Urinary bladder (tissue), 3 donors: ENCODE measurements at regions not wholly inside any gene's neighbourhood (a gene's known extent, or its start where the extent isn't known, plus 50 kb on each side); places are given as distances from the start of the nearest gene placed in this dataset.
"Not testable (repeated sequence)": the region's sequence is repeated elsewhere in the genome, so short reads cannot be mapped to it uniquely, and the experiment has no call there.

Experiments
- DNase-seq: peaks from one replicate; pipeline ENCODE4 v3.0.0-alpha.2; 2015; ENCODE audit errors: extremely low spot score
- H3K27ac ChIP-seq: one replicate; pipeline ENCODE4 v1.5.1; 2013; ENCODE audit warnings: low read depth, mild to moderate bottlenecking, moderate library complexity
- H3K36me3 ChIP-seq: one replicate; pipeline ENCODE4 v1.6.1; 2013; ENCODE audit warnings: mild to moderate bottlenecking, moderate library complexity; ENCODE audit not compliant: insufficient read depth
- H3K4me1 ChIP-seq: one replicate; pipeline ENCODE4 v1.6.1; 2013; ENCODE audit warnings: mild to moderate bottlenecking, moderate library complexity; ENCODE audit not compliant: insufficient read depth
- H3K4me3 ChIP-seq: one replicate; pipeline ENCODE4 v1.5.1; 2013; ENCODE audit warnings: low read depth, low read length
- WGBS: extraction: QIAGEN DNeasy Blood & Tissue Kit; methylation state at CpG from one replicate; pipeline ENCODE4 v1.1.7; 2013; 5-methylcytosine and 5-hydroxymethylcytosine counted together
- donor health status: healthy with polysubstance abuse.
- donor health status: healthy.

- no peaks in the 10 kb centered on the region for H3K36me3 ChIP-seq
- no peaks in the 10 kb centered on the region for H3K4me1 ChIP-seq
- no peak for DNase-seq
- H3K27ac ChIP-seq = no peak overlapping the region
- no peak overlapping the region for H3K4me3 ChIP-seq
- WGBS = 95% methylated on average over 4 of the region's 4 CpGs
These were observed 493.4 kb upstream of the FSIP2 start for GRCh38 chr2:185245216-185245615.

GRCh38 chr2:185245806-185246205 lies 492.8 kb upstream of the FSIP2 start:
- 64% methylated on average over 1 of the region's 1 CpG for WGBS
- H3K27ac ChIP-seq = no peak overlapping the region
- no peak for DNase-seq
- no peak overlapping the region for H3K4me3 ChIP-seq
- no peaks in the 10 kb centered on the region for H3K36me3 ChIP-seq
- H3K4me1 ChIP-seq = no peaks in the 10 kb centered on the region

- Histone ChIP-seq H3K4me1 (no peaks in the 10 kb centered on the region), H3K4me3 (no peak overlapping the region), H3K27ac (no peak overlapping the region), H3K36me3 (no peaks in the 10 kb centered on the region)
- DNase-seq = no peak
These were observed 491.9 kb upstream of the FSIP2 start for GRCh38 chr2:185246717-185247116.

- H3K36me3 ChIP-seq = no peaks in the 10 kb centered on the region
- no peak overlapping the region for H3K27ac ChIP-seq
- H3K4me3 ChIP-seq = no peak overlapping the region
- DNase-seq = no peak
- no peaks in the 10 kb centered on the region for H3K4me1 ChIP-seq
- WGBS = 59% methylated on average over 1 of the region's 1 CpG
These were observed 483.0 kb upstream of the FSIP2 start for GRCh38 chr2:185255566-185255965.

- WGBS = 64% methylated on average over 1 of the region's 1 CpG
These were observed 472.9 kb upstream of the FSIP2 start for GRCh38 chr2:185265747-185266146.

GRCh38 chr2:185268651-185269050 lies 470.0 kb upstream of the FSIP2 start:
- no peak for DNase-seq
- 91% methylated on average over 3 of the region's 3 CpGs for WGBS
- Histone ChIP-seq H3K4me3 (no peak overlapping the region), H3K27ac (no peak overlapping the region), H3K36me3 (no peaks in the 10 kb centered on the region), H3K4me1 (no peaks in the 10 kb centered on the region)

More at GRCh38 chr2:185265747-185266146, 472.9 kb upstream of the FSIP2 start:
- Histone ChIP-seq H3K36me3 (no peaks in the 10 kb centered on the region), H3K4me3 (no peak overlapping the region), H3K27ac (no peak overlapping the region), H3K4me1 (no peaks in the 10 kb centered on the region)
- DNase-seq = no peak

GRCh38 chr2:185274718-185275484 lies 463.7 kb upstream of the FSIP2 start:
- Histone ChIP-seq H3K4me1 (no peaks in the 10 kb centered on the region), H3K4me3 (no peak overlapping the region), H3K27ac (no peak overlapping the region), H3K36me3 (no peaks in the 10 kb centered on the region)
- DNase-seq = no peak
- 89% methylated on average over 4 of the region's 4 CpGs for WGBS

- H3K36me3 ChIP-seq, H3K27ac ChIP-seq, H3K4me3 ChIP-seq, H3K4me1 ChIP-seq, DNase-seq: not testable (repeated sequence)
- 78% methylated on average over 3 of the region's 3 CpGs for WGBS
These were observed 462.6 kb upstream of the FSIP2 start for GRCh38 chr2:185275979-185276378.

- Histone ChIP-seq H3K4me1 (no peaks in the 10 kb centered on the region), H3K4me3 (no peak overlapping the region), H3K27ac (no peak overlapping the region), H3K36me3 (no peaks in the 10 kb centered on the region)
- 80% methylated on average over 2 of the region's 2 CpGs for WGBS
- no peak for DNase-seq
These were observed 459.8 kb upstream of the FSIP2 start for GRCh38 chr2:185278761-185279160.

GRCh38 chr2:185279999-185280398 lies 458.6 kb upstream of the FSIP2 start:
- DNase-seq = no peak
- no peaks in the 10 kb centered on the region for H3K36me3 ChIP-seq

GRCh38 chr2:185284696-185285095 lies 453.9 kb upstream of the FSIP2 start:
- no peak overlapping the region for H3K4me3 ChIP-seq
- no peak overlapping the region for H3K27ac ChIP-seq
- H3K36me3 ChIP-seq = no peaks in the 10 kb centered on the region
- no peaks in the 10 kb centered on the region for H3K4me1 ChIP-seq
- DNase-seq = no peak

More at GRCh38 chr2:185279999-185280398, 458.6 kb upstream of the FSIP2 start:
- Histone ChIP-seq H3K27ac (no peak overlapping the region), H3K4me1 (no peaks in the 10 kb centered on the region), H3K4me3 (no peak overlapping the region)

- H3K36me3 ChIP-seq, H3K27ac ChIP-seq, H3K4me3 ChIP-seq, DNase-seq, H3K4me1 ChIP-seq: not testable (repeated sequence)
- 78% methylated on average over 6 of the region's 6 CpGs for WGBS
These were observed 448.6 kb upstream of the FSIP2 start for GRCh38 chr2:185290012-185290411.

- WGBS = 65% methylated on average over 7 of the region's 7 CpGs
- Histone ChIP-seq H3K4me1 (no peaks in the 10 kb centered on the region), H3K4me3 (no peak overlapping the region), H3K36me3 (no peaks in the 10 kb centered on the region), H3K27ac (no peak overlapping the region)
- DNase-seq = no peak
These were observed 447.5 kb upstream of the FSIP2 start for GRCh38 chr2:185291035-185291647.

GRCh38 chr2:185299867-185300266 lies 438.7 kb upstream of the FSIP2 start:
- Histone ChIP-seq H3K27ac (no peak overlapping the region), H3K4me1 (no peaks in the 10 kb centered on the region), H3K36me3 (no peaks in the 10 kb centered on the region), H3K4me3 (no peak overlapping the region)
- DNase-seq = no peak
- WGBS = 85% methylated on average over 5 of the region's 5 CpGs
